CD1c-positive myeloid dendritic cell (primary cell): ENCODE measurements at regions not wholly inside any gene's neighbourhood (a gene's known extent, or its start where the extent isn't known, plus 50 kb on each side); places are given as distances from the start of the nearest gene placed in this dataset.
A peak's percentile ranks its signal among the peaks of the same experiment; 100 is the strongest.
"Not testable (repeated sequence)": the region's sequence is repeated elsewhere in the genome, so short reads cannot be mapped to it uniquely, and the experiment has no call there.

ENCODE experiments used
- DNase-seq: peaks from one replicate; pipeline ENCODE4 v3.0.0-alpha.2; 2016; ENCODE audit errors: extremely low spot score

- peak; percentile 11 for DNase-seq
Measured at GRCh38 chr9:96064826-96065481, 189.5 kb downstream of the ERCC6L2 start.

- DNase-seq, result no peak
Measured at GRCh38 chr9:96062854-96063253, 187.4 kb downstream of the ERCC6L2 start.

GRCh38 chr9:96062031-96062430 is 186.5 kb downstream of the ERCC6L2 start:
- DNase-seq, result peak; percentile 60

GRCh38 chr9:96061293-96061987 is 185.9 kb downstream of the ERCC6L2 start:
- peak; percentile 66 for DNase-seq

- DNase-seq, result no peak
Measured at GRCh38 chr9:96058218-96058617, 182.7 kb downstream of the ERCC6L2 start.

- DNase-seq, result no peak
Measured at GRCh38 chr9:96057155-96057554, 181.7 kb downstream of the ERCC6L2 start.

- no peak for DNase-seq
Measured at GRCh38 chr9:96056226-96056625, 180.7 kb downstream of the ERCC6L2 start.

- DNase-seq, result not testable (repeated sequence)
Measured at GRCh38 chr9:96054248-96054647, 178.8 kb downstream of the ERCC6L2 start.

GRCh38 chr9:96052686-96053085 is 177.2 kb downstream of the ERCC6L2 start:
- DNase-seq, result no peak

- DNase-seq, result no peak
Measured at GRCh38 chr9:96051423-96051822, 175.9 kb downstream of the ERCC6L2 start.

GRCh38 chr9:96050861-96051155 is 175.3 kb downstream of the ERCC6L2 start:
- no peak for DNase-seq

GRCh38 chr9:96050048-96050860 is 174.8 kb downstream of the ERCC6L2 start:
- no peak for DNase-seq

- no peak for DNase-seq
Measured at GRCh38 chr9:96048956-96049831, 173.7 kb downstream of the ERCC6L2 start.

- no peak for DNase-seq
Measured at GRCh38 chr9:96048104-96048955, 172.8 kb downstream of the ERCC6L2 start.

- no peak for DNase-seq
Measured at GRCh38 chr9:96047741-96048103, 172.2 kb downstream of the ERCC6L2 start.

- no peak for DNase-seq
Measured at GRCh38 chr9:96047116-96047639, 171.7 kb downstream of the ERCC6L2 start.

- no peak for DNase-seq
Measured at GRCh38 chr9:96045811-96046210, 170.3 kb downstream of the ERCC6L2 start.

- no peak for DNase-seq
Measured at GRCh38 chr9:96044401-96044800, 168.9 kb downstream of the ERCC6L2 start.

GRCh38 chr9:96040591-96041461 is 165.3 kb downstream of the ERCC6L2 start:
- no peak for DNase-seq

- DNase-seq, result no peak
Measured at GRCh38 chr9:96038914-96039313, 163.4 kb downstream of the ERCC6L2 start.
